IPS-NIHi7 (cell line): ENCODE measurements at regions not wholly inside any gene's neighbourhood (a gene's known extent, or its start where the extent isn't known, plus 50 kb on each side); places are given as distances from the start of the nearest gene placed in this dataset.

Experiments
- DNase-seq: peaks from one replicate; pipeline ENCODE4 v3.0.0; 2012; ENCODE audit warnings: mixed read lengths; ENCODE audit errors: extremely low spot score

DNA sequence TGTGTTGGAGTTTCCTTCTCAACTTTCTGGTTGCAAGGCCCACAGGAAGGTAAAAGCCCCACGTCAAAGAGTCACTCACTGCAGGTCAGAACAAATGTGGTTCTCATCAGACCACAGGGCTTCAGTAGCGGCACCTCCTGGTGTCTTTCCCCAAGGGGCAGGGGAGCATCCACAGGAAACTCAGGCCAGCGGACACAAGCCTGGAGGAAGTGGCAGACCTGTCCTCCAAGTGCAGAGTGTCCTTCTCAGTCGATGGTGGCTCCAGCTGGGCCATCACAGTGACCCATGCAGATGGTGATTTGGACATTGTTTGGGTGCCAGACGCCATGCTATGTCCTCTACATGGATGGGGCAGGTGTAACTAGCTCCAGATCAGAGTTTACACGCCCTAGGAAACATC lies 84.9 kb downstream of the ACKR3 start:
- no peak for DNase-seq

DNA sequence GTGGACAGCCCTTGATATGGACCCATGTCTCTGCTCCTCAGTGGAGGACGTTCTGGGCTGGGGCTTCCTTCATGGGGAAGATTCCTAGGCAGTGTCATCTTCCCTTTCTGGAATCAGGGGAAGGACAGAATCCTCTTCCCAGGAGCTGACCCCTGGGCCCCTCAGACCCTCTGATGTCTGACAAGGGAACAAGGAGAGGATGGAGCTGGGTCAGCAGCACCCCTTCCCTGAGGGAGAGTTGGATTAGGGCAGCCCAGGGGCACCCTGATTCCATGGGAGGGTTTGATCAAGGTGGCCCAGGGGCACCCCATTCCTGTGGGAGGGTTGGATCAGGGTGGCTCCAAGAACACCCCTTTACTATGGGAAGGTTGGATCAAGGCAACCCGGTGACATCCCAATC lies 86.5 kb downstream of the ACKR3 start:
- no peak for DNase-seq

DNA sequence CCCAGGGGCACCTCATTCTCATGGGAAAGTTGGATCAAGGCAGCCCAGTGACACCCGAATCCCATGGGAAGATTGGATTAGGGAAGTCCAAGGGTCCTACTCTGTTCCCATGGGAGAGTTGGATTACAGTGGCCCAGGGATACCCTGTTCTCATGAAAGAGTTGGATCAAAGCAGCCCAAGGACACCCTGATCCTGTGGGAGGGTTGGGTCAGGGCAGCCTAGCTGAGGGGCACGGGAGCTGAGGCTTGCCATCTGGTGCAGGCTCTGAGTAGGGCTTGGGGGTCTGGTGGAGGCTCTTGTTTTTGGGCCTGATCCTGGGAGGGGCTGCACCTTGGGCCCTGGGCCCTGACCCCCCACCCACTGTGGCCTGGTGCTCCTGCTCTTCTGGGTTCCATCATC lies 87.1 kb downstream of the ACKR3 start:
- no peak for DNase-seq

DNA sequence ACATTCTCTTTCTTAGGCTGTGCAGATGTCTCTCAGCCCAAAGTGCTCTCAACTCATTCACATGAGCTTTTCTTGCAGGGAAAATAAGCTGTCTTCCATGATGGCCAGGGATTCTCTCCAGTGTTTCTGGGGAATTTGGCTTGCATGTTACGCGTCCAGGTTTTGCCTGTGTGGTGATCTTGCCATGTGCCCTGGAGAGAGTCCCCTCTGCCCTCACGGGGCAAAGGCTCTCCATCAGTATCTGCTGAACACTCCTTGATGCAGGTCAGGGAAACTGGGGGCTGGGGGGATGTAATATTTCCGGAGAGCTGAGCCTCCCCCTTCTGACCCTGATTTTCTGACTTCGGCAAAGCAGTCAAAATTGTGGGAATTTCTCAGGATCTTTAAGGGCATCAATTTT lies 87.6 kb downstream of the ACKR3 start:
- DNase-seq = no peak

DNA sequence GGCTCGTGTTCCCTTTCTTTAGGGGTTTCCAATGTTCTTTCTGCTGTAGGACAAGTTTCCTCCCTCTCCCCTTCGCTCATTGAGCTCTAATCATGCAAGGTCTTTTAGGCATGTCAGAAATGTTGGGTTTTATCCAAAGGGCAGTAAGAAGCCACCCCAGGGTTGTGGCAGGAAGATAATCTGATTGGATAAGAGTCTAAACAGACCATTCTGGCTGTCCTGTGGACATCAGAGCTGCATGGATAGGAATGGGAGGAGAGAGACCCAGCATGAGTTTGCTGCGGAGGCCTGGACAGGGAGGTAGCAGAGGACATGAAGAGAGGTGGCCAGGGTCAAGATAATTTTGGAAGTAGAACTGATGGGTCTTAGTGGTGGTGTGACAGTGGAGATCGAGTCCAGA lies 88.2 kb downstream of the ACKR3 start:
- DNase-seq = no peak

DNA sequence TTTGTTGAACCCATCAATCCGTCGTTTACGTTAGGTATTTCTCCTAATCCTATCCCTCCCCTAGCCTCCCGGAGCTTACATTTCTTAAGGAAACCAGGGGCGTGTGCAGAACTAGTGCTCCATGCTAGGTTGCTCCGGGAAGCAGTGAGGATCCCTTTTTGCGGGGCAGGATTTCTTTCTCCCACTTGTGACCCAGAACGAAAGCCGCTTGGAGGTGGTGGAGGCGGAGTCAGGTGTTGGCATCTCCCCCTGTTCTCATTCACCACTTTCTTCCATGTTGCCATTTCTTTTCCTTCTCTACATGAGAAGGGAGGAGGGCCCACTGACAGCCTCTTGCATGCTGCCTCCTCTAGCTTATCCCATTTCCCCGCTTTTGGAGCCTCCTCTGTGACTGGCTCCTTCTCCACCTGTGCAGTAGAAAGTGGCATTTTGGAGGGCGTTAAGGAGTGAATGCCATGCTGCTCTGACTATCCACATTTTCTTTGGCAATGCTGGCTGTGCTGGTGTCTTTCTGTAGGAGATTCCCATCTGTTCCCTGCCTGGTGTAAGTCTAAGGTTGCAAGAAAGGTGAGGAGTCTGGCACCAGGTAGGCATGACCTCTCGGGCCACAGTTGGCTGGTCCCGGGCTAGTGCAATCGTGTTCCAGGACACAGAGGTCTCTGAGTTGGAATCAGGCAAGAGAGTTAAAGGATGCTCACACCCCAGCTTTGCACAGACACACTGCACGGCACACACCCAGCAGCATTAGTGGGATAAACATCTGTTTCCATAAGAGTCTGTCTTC lies 89.5 kb downstream of the ACKR3 start:
- no peak for DNase-seq

DNA sequence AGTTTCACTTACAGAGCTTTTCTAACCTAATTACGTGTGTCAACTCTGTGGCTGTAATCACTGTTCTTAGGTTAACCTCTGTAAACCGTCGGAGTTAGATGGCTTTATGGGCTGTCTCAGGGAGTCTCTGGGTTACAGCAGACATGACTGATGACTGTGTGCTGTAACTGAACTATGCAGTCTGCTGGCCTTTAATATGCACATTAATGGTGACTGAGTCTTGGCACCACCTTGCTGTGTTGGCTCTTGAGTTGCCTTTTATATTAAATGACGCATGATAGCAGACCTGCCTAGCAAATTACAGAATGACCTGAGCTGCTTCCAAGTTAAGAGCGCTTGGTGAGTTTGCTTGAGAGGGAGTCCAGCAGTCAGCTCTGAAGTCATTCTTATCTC lies 90.1 kb downstream of the ACKR3 start:
- no peak for DNase-seq

DNA sequence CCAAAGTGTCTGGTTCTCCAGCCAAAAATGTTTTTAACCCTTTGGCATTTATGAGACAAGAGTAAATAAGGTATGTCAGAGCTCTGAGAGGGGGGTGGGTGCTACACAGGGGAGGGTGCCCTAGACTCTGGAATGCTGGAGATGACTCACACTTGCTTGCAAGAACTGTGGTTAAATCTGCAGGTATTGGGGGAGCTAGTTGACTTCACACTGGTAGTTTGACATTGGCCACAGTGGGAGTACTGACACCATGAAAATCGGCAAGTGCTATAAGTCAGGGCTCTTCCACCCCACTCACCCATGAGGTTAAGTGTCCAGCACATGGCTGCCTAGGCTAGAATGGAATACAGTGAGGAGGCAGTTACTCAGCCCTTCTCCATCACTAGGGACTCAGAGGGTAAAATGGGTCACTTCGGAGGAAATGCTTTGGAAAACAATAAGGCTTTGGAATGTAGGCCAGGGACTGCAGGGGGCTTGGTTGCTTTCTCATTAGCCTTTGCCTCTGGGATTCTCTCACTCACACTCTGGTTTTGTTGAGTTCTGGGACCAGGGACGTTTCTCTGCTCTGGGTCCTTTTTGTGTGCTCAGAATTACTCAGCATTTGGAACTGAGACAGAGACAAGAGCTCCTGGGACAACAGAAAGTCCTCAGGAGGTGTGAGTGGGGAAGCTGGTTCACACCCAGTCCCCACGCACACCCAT lies 91.6 kb downstream of the ACKR3 start:
- peak; percentile 71 for DNase-seq

DNA sequence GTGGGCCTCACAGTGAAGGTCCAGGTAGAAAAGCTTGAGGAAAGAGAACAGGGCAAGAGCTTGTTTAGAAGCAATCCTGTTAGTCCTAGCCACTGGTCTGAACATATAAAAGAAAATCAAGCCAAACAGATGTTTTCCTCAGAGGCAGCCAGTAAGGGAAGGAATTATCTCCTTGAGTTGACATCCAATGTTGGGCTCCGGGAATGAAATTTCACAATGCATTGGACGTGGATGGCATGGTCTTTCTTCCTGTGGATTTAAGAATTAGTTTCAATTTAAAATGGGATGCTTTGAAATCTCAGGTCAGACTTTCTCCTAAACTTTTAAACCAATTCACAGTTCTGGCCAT lies 92.1 kb downstream of the ACKR3 start:
- DNase-seq = no peak

DNA sequence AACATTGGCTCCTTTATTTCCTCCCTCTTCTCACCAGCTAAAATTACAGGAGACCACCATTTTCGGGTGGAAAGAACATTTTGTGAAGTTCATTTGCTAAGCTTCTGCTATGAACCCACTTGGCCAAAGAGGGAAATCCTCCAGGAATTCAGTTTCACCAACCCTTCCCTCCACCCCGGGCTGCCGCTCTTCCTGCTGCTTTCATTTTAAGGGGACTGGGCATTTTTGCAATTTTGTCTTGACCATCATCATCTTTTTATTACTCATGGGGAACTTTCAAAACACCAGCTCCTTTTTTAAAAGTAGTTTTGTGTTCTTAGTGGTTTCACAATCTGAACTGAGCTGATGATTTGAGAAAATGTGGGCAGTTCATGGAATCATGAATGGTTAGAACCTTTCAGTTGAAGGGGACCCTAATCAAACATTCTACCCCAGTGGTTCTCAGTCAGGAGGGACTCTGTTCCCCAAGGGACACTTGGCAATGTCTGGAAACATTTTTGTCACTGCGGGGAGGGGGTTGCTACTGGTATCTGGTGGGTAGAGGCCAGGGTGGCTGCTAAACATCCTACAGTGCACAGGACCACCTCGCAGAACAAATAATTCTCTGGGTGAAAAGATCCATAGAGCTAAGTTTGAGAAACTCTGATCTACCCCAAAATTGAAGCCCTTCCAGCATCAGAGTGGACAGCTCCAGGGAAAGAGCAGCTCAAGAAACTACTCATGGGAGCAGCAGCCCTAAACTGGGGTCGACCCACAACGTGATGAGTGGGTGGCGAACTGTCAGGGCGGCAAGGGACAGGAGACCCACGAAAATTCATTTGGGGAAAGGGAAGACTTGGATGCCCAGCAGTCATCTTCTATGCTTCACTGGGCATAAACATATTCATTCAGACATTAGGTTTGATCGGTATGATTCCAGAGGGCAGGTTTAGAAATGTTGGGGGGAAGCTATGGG lies 92.9 kb downstream of the ACKR3 start:
- DNase-seq = no peak

DNA sequence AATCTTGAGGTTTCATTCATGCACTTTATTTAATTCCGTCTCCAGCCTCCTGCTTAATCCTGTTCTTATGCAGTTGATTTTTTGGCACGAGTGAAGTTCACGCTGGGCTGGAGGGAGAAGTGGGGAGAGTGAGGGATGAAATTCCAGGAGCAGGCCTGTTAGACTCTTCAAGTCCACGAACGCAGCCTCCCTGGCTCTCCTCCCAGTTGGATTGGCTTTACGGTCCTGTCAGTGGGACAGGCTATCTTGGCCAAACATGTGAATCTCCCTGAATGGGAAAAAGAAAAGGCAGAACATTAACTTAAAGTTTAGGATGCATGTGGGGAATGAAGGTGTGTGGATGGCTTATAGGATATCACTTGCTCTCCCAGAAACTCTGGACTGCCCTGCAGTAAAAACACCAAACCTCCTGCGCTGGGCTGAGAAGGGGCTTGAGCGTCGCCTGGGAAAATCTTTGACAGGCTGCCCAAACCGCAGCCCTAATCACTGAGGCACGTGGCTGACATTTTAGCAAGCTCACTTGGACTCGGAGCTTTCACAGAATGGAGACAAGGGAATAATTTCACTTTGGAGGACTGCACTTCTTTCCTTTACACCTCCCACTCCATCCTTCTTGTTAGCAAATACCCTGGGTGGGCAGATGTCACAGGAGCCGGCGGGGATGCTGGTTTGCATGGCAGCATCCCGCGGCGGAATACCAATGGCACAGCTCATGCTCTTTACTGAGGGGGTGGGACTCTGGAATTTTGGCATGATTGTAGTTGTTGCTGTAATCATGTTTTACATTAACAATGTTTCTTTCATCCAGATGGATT lies 93.9 kb downstream of the ACKR3 start:
- no peak for DNase-seq

DNA sequence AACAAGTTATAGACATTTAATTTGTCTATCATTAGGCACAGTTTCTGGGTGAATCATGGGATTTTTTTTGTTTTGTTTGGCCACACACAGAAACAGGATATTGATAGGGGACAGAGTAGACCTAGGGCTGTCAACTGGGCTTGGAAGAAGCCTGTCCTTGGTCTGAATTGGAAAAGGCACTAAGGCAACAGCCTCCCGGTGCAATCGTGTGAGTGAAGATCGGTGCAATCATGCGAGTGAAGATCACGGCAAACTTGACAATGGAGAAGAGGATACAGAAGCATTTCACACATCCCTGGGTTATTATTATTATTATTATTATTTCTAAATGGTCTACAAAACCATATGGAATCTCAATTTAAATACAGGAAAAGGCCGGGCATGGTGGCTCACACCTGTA lies 94.5 kb downstream of the ACKR3 start:
- no peak for DNase-seq

DNA sequence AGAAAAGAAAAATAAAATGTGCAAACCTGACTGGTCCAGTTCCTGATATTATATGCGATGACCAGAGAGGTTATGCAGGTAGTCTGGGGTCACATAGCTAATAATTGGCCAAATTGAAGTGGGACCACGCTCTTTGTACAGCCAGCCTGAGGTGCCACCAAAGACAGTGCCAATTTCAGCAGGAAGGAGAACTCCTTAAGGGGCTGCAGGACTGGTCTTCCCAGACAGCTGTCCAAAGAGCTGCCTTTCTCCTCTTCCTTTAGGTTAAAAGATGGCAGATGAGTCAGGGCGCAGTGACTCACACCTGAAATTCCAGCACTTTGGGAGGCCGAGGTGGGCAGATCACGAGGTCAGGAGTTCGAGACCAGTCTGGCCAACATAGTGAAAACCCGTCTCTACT lies 95.5 kb downstream of the ACKR3 start:
- no peak for DNase-seq

DNA sequence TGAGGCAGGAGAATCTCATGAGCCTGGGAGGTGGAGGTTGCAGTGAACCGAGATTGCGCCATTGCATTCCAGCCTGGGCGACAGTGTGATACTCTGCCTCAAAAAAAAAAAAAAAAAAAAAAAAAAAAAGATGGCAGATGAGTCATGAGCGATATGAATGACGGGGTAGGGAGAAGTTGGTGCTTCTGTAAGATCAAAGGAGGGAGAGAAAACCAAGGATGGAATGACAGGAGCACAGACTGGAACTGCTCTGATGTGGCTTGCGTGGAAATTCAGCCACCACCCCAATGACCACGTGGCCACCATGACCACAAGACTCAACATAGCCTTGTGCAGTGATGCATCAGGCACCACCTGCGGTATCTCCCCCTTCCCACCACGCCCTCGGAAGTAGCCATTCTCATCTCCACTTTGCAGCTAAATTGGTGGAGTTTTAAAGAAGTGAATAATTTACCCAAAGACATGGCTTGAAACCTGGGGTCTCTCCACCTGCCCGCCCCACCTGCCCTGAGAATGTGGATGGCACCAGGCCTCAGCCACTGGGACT lies 96.0 kb downstream of the ACKR3 start:
- DNase-seq = no peak

DNA sequence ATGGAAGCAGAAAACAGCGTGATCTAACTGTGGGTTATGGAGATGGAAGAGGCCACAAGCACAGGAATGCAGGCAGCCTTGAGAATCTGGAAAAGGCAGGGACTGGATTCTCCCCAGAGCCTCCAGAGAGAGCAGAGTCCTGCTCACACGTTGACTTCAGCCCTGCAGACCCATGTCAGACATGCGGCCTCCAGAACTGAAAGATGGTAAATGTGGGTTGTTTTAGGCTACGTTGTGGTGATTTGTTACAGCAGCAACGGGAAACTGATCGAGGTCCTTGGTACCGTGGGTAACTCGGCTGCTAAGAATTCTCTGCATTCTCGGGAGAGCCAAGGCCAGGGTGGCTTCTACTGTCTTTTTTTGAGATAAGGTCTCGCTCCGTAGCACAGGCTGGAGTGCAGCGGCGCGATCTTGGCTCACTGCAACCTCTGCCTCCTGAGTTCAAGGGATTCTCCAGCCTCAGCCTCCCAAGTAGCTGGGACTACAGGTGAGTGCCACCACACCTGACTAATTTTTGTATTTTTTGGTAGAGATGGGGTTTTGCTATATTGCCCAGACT lies 97.1 kb downstream of the ACKR3 start:
- DNase-seq = no peak

DNA sequence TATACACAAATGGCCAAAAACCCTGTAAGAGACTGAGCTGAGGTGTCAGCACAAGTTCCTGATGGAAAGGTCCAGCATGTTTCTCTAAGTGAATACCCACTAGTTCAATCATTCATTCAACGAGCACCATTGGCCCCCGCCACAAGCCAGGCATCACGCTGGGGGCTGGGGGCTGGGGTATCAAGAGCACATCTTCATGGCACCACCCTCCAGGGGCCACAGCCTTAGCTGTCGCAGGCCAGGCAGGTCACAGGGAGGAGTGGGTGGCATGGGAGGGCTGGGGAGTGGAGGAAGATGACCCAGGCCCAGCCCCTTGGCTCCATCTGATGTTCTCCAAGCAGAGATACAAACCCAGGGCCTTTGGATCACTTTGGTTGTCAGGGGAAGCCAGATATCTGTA lies 97.9 kb downstream of the ACKR3 start:
- DNase-seq = no peak

DNA sequence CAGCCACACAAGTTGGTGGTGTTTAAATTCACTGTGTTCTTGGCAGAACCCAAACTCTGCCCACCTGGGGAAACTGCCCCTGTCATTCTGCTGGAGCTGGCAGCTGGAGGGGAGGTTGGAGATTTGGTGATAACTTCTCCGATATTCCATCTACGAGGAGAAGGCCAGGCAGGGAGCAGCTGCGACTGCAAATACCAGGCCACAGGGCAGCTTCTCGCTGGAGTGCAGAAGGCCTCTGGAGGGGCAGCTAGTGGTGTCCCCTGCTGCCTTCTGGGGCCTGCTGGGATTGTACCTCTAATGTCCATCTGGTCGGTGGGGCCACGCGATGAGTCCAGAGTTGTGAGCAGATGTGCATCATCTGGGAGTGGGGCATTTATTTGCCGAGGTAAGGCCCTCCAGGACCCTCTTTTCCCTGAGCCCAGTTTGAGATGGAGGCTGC lies 98.9 kb downstream of the ACKR3 start:
- DNase-seq = no peak

DNA sequence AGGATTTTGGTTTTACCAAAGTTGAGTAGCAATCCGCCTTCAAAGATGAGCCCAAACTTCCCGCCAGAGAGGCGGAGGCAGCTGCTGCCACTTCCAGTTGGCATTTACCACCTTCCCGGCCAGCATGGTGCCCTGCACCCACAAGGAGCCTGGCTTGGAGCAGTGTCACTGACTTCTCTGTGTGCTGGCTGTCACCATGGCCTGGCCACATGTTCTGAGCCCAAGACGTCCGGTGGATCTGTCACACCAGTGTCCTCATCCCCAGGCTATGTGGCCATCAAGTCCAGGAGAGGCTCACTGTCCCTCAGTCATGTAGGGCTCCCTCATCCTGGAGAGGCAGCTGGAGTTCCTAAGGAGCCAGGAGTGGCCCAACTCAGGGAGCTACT lies 100.6 kb downstream of the ACKR3 start:
- no peak for DNase-seq

DNA sequence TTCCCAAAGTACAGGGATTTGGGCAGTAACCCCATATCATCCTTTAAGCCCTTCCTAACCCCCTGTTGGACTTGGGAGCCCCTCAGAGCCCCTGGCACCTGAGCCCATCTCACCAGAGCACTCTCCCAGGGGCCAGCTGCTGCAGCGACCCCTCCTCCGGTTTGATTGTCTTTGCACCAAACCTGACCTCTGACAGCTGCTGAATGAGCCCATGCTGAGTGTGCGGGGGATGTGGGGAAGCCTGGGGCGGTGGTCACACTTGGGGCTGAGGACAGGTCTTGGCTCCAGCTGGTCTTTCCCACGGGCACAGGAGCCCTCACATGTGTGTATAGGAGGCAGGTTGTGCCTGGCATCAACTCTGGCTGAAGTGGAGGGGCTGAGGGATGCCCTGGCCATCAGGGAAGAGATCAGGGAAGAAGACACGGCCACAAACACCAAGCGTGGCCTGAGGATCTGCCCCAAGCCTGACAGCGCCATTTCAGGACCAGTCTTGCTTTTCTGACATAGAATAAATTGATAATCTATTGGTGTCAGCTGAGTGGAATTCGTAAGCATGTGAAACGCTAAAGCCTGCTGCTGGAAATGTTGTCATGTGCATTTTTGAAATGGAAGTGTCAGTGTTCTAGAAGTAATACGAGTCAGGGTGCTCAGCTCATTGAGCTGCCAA lies 102.4 kb downstream of the ACKR3 start:
- DNase-seq = no peak

DNA sequence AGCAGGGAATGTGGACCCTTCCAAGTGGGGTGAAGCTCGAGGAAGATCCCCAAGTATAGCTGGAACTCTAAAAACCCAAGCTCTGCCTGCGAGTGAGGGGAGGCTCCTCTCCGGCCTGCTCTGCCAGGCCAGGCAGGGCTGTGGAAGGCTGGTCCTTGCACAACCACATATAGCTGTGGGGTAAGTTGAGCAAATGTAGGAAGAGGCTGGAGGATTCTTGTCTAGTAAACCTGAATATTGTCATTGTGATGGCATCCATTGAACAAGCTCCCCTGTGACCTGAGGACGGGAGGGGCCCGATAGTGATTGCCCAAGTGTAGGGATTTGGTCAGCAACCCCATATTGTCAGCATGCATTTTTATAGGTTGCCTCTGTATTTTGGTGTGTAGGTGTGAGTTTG lies 103.0 kb downstream of the ACKR3 start:
- no peak for DNase-seq
